DND-41 (cell line): ENCODE measurements at regions not wholly inside any gene's neighbourhood (a gene's known extent, or its start where the extent isn't known, plus 50 kb on each side); places are given as distances from the start of the nearest gene placed in this dataset.

Experiments
- ATAC-seq: fragments of 200-7000 bp; cut with Tn5 transposase; 3 replicates; pipeline ENCODE4 v1.9.1; 2021; ENCODE audit warnings: low read depth; ENCODE audit not compliant: insufficient read depth
- DNase-seq: peaks from one replicate; pipeline ENCODE4 v3.0.0-alpha.2; 2020
- H2AFZ ChIP-seq: 2 replicates; pipeline ENCODE4 v1.6.0; 2012; ENCODE audit warnings: low read depth, low read length
- H3K27ac ChIP-seq: 2 replicates; pipeline ENCODE4 v1.5.1; 2012; ENCODE audit warnings: low read length, inconsistent platforms
- H3K27me3 ChIP-seq: fragments of 200-600 bp; sonication (generic); 2 replicates; pipeline ENCODE4 v1.6.0; 2012; ENCODE audit warnings: low read length, mild to moderate bottlenecking, inconsistent platforms; ENCODE audit not compliant: insufficient read depth, poor library complexity
- H3K36me3 ChIP-seq: 2 replicates; pipeline ENCODE4 v1.5.1; 2012; ENCODE audit warnings: low read length, inconsistent platforms; ENCODE audit not compliant: insufficient read depth
- H3K4me1 ChIP-seq: 2 replicates; pipeline ENCODE4 v1.5.1; 2012; ENCODE audit warnings: mild to moderate bottlenecking, low read length; ENCODE audit not compliant: insufficient read depth
- H3K4me2 ChIP-seq: 2 replicates; pipeline ENCODE4 v1.6.0; 2012; ENCODE audit warnings: mild to moderate bottlenecking, moderate library complexity, low read length, inconsistent platforms; ENCODE audit not compliant: insufficient read depth
- H3K4me3 ChIP-seq, 2 experiments: fragments of 200-600 bp in 1 of 2; shearing (Covaris generic) in 1 of 2; 2 replicates each; pipeline ENCODE4 v1.5.1; 2012 to 2016; ENCODE audit warnings: inconsistent platforms in 2 of 2, low read length in 2 of 2, mild to moderate bottlenecking in 2 of 2, low read depth in 1 of 2, moderate library complexity in 1 of 2
- H3K79me2 ChIP-seq: 2 replicates; pipeline ENCODE4 v1.6.0; 2012; ENCODE audit warnings: low read length, inconsistent platforms; ENCODE audit not compliant: insufficient read depth
- H3K9ac ChIP-seq: 2 replicates; pipeline ENCODE4 v1.6.0; 2012; ENCODE audit warnings: low read depth, mild to moderate bottlenecking, inconsistent platforms, low read length, moderate library complexity
- H3K9me3 ChIP-seq: 2 replicates; pipeline ENCODE4 v1.5.1; 2012; ENCODE audit warnings: low read length, moderate library complexity, mild to moderate bottlenecking, inconsistent platforms; ENCODE audit not compliant: insufficient read depth, severe bottlenecking
- H4K20me1 ChIP-seq: 2 replicates; pipeline ENCODE4 v1.6.0; 2012; ENCODE audit warnings: low read length; ENCODE audit not compliant: insufficient read depth
- CTCF ChIP-seq: IDR thresholded peaks from 2 replicates; pipeline ENCODE4 v1.5.1; 2012; ENCODE audit warnings: borderline replicate concordance, low read length, moderate library complexity, mild to moderate bottlenecking; ENCODE audit not compliant: poor library complexity, severe bottlenecking; ENCODE audit errors: extremely low read depth
- EZH2 ChIP-seq: IDR thresholded peaks from 3 replicates; pipeline ENCODE4 v1.6.1; 2012; ENCODE audit warnings: borderline replicate concordance, low read depth, mild to moderate bottlenecking, moderate library complexity, low read length, inconsistent platforms; ENCODE audit not compliant: severe bottlenecking

- H3K4me3 ChIP-seq = no peak overlapping the region
- no peak overlapping the region for H2AFZ ChIP-seq
- H3K79me2 ChIP-seq = no peaks in the 10 kb centered on the region
- peaks cover 3% of the 10 kb centered on the region; the same call in 1 of the 2 replicates for H3K4me1 ChIP-seq
- H4K20me1 ChIP-seq = no peaks in the 10 kb centered on the region
- no peaks in the 10 kb centered on the region for H3K9me3 ChIP-seq
- no peak for DNase-seq
- no peak overlapping the region for H3K27ac ChIP-seq
- ATAC-seq = no peak
- H3K27me3 ChIP-seq = no peaks in the 10 kb centered on the region
- H3K4me2 ChIP-seq = no peak overlapping the region
- no peak for TF ChIP-seq CTCF
- H3K9ac ChIP-seq = no peak overlapping the region
- no peaks in the 10 kb centered on the region for H3K36me3 ChIP-seq
Measured at GRCh38 chr9:81394881-81395675, 294.3 kb downstream of the TLE1 start.

- DNase-seq (no peak), ATAC-seq (no peak)
- TF ChIP-seq CTCF (no peak), EZH2 (no peak)
- H3K4me1 ChIP-seq = peaks cover 4% of the 10 kb centered on the region; the same call in 1 of the 2 replicates
- no peaks in the 10 kb centered on the region for H4K20me1 ChIP-seq
- H3K4me3 ChIP-seq = no peak overlapping the region
- H3K9ac ChIP-seq = no peak overlapping the region
- no peaks in the 10 kb centered on the region for H3K9me3 ChIP-seq
- H3K79me2 ChIP-seq = no peaks in the 10 kb centered on the region
- no peaks in the 10 kb centered on the region for H3K27me3 ChIP-seq
- no peak overlapping the region for H3K4me2 ChIP-seq
- no peak overlapping the region for H3K27ac ChIP-seq
- H2AFZ ChIP-seq = no peak overlapping the region
- no peaks in the 10 kb centered on the region for H3K36me3 ChIP-seq
Measured at GRCh38 chr9:81393985-81394811, 295.1 kb downstream of the TLE1 start.

- DNase-seq = no peak
- no peaks in the 10 kb centered on the region for H3K27me3 ChIP-seq
- no peak overlapping the region for H3K27ac ChIP-seq
- no peak overlapping the region for H3K4me3 ChIP-seq
- no peak overlapping the region for H2AFZ ChIP-seq
- no peaks in the 10 kb centered on the region for H3K9me3 ChIP-seq
- H4K20me1 ChIP-seq = no peaks in the 10 kb centered on the region
- H3K36me3 ChIP-seq = no peaks in the 10 kb centered on the region
- no peak overlapping the region for H3K4me2 ChIP-seq
- H3K4me1 ChIP-seq = peaks cover 4% of the 10 kb centered on the region; the same call in 1 of the 2 replicates
- H3K79me2 ChIP-seq = no peaks in the 10 kb centered on the region
- no peak overlapping the region for H3K9ac ChIP-seq
- TF ChIP-seq CTCF (no peak), EZH2 (no peak)
- ATAC-seq = no peak
Measured at GRCh38 chr9:81391457-81391825, 297.9 kb downstream of the TLE1 start.
